GM19035 (cell line): ENCODE measurements at regions not wholly inside any gene's neighbourhood (a gene's known extent, or its start where the extent isn't known, plus 50 kb on each side); places are given as distances from the start of the nearest gene placed in this dataset.

Experiments
- ATAC-seq: cut with Tn5 transposase; IDR thresholded peaks from one replicate; pipeline ENCODE4 v1.9.1; 2021; ENCODE audit not compliant: unreplicated experiment

DNA sequence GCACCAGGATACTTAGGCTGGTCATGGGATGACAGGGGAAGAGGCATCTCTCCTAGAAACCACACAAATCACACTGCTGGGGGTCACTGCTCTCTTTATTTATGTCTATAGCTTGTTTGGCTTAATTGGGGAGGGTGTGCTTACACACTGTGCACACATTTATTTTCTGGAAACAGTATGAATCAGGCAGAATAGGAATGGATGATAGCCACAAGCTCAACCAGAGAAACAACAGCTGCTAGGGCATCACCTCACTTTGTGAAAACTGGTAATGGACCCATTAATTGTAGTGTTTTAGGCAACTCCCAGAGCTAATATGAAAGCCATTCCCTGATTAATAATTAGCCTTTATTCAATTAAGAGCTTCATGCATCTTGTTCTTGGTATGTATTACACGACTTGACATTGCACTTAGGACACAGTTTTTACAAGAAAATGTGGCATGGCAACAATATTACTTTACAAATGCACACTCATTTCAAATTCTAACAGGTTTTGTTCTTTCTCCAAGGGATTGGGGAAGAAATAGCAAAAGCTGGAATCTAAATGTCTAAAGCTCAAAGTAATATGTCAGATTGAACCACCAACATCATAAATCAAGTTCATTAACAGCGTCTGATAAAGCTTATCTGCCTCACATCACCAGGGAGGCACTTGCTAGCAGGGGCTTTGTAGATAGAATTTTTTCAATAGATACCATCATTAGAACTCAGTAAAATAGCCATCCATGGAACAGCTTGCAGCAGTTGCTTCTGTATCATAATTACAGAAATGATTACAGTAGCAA is 361.9 kb upstream of the FSHR start:
- no peak for ATAC-seq

DNA sequence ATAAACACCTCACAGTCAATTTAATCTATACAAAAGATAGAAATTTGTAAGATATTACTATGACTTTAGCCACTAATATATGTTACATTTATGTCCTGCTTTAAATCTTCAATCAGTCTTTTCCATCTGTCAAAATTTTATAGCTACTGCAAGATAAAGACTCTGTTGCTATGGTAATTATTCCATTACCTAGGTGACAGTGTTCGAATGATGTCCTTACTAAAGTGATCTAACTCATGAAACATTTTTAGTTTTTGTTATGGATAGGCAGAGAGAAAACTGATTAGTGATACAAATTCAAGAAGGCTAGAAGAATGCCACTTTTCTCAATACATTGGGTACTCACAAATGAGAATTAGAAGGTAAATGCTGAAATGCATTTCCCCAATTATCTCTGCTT is 359.9 kb upstream of the FSHR start:
- no peak for ATAC-seq

DNA sequence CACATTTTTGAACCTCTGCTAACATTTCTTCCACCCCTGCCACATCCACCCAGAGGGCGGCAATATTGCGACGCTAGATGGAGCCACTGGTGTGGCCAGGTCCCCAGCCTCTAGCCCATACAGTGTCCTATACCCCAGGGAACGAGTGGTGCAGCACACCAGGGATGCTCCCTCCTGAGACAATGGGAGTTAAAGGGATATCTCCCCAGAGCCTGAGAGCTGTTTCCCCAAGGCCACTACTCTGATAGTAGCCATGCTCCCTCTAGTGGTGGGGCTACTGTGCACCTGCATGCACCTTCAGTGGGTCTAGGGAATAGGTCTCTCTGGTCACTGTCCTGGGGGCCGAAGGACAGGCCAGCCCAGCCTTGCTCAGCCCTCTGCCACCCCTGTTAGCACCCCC is 336.4 kb upstream of the FSHR start:
- ATAC-seq: peak; percentile 84

DNA sequence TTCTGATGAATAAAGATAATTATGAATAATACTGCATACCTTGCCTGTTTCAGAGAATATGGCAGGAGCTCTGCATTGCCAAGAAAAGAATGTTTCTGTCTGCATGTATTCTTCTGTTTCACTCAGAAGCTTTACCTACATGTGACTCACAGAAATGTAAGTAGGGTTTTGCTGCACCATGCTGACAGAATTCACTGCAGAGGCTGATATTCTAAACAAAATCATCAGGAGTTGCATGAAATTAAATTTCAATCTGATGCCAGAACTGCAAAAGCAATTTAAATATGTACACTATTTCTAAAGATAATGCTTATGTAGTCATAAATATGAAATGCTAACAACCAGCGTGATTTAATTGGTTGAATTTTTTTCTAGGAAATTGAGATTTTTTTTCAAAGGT is 332.8 kb upstream of the FSHR start:
- ATAC-seq: no peak

DNA sequence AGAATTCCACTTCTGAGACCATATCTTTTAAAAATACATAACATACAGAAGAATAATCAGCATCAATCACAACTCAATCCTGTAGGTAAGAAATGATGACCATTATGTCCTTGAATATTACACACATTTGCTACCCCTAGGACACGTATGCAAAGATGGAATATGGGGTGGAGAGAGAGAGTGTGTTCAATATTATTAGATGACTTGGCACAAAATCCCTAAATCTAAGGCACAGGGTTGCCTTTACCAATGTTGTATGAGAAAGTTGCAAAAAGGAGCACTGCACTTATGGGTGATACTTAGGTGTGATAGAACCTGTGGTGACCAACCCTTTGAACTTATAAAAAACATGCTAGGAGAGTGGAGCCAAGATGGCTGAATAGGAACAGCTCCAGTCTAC is 326.2 kb upstream of the FSHR start:
- no peak for ATAC-seq

DNA sequence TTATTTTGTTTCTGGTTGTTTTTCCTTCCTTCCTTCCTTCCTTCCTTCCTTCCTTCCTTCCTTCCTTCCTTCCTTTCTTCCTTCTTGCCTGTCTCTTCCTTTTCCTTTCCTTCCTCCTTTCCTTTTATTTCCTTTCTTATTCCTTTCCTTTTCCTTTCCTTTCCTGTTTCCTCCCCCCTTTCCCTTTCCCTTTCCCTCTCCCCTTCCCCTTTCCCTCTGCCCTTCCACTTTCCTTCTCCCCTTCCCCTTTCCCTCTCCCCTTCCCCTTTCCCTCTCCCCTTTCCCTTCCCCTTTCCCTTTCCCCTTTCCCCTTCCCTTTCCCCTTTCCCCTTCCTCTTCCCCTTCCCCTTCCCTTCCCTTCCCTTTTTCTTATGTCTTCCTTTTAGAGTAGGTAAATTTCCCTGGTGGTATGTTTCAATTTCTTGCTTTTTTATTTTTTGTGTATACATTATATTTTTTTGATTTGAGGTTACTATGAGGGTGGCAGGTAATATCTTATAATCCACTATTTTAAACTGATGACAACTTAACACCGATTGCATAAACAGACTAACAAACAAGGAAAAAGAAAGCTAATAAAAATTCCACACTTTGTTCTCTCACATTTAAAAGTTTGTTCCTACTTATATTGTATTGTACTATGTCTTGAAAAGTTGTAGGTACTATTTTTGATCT is 311.0 kb upstream of the FSHR start:
- ATAC-seq: no peak

DNA sequence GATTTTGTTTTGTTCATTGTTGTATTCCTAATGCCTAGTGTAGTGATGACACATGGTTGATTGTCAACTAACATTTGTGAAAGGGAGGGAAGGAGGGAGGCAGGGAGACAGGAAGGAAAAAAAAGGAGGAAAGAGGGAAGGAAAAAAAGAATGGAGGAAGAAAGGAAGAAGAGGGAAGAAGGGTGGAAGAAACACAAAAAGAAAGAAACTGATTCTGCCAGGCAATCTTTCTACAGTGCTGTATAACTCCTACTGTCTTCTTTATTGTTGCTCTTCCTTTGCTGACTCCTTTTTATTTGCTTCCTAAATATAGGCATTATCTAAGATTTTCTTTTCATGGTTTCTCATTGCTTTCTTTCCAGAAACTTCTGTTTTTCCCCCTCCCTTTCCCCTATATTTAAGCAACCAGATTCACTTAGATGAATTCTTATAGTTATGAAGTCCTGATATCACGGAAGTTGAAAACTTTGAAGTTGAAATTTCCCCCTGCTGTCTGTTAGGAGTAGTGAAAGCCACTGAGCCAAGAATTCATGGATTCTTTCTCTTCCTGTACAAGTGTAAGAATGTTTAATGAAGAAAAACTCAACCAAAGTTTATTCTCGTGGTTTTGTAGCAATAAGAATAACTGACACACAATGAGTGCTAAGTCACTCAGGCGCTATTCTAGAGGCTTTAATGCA is 305.1 kb upstream of the FSHR start:
- ATAC-seq: no peak

DNA sequence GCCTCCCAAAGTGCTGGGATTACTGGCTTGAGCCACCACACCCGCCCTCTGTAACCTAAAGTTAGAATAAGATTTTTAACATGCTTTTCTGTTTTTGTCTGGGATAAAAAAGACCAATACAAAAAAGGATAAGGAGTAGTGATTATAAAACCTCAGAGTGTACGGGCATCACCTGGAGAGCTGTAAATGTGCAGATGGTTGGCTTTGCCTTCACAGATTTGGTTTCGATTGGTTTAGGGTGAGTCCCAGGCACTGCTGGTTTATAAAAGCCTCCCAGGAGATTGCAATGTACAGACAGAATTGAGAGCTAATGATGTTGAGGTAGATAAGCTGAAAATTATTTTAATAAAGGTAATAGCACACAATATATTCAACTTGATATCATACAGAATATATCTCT is 289.7 kb upstream of the FSHR start:
- ATAC-seq: no peak

DNA sequence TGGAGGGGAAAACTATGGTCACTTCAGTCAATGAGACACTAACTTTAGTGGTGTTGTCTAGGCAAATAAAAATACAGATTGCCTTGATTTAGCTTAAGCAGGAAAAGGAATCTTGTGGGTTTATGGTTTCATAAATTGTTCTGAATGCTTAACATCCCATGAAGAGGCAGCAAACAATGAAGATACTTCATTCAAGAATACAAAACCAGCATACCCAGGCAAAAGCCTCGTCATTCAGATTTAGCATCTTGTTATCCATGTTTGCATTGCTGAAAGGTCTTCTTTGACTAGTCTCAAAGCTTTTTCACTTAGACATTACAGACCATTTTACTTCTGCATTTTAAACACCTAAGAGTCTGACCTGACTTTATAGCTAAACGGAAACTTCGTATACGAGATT is 272.7 kb upstream of the FSHR start:
- ATAC-seq: no peak

DNA sequence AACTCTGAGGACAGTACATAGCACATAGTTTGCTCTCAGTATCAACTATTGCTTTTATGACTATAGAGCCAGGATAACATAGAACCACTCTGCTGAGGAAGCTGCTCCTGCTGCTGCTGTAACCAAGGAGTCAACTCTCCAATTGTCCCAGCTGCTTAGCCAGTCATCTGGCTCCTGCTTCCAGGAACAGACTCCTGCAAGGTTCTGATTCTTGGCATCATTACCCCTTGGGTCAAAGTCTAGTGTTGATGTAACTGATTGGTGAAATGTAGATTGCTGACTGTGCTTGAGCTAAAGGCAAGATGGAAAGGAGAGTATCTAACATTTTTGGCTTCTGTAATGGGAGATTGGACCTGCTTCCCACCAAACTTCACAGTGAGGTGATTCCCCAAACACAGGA is 261.9 kb upstream of the FSHR start:
- no peak for ATAC-seq

DNA sequence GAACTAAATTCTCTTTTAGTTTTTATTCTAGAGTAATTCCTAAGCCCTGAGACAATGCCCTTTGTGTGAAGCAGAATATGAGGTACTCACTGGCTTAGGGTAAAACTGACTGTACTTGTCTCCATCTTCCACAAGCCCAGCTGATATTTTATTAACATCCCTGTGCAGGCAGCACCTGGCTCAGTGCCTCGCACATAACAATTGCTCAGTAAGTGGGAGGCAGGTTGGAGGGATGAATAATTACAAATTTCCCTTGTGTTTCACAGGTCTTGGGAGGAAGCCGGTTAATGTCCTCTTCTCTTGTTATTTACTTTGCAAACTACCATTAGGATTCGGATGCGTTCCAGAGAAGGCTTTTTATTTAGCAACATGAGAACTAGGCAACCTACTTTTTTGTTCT is 249.8 kb upstream of the FSHR start:
- ATAC-seq: no peak

DNA sequence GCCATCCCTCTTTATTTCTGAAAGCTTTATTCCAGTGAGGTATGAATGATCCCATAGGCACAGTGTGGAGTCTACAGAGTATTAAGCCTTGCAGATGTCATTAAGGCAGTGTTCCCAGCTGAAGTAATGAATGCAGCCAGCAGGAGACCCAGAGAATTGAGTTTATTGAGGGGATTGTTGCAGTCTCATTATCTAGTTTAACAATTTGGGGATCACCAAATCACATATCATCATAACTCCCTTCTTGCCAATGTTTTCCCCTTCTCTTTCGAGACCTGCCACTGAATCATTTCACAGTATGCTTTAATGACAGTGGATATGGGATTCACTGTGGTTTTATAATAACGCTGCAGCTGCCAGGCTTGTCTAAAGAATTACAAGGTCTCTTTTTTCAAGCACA is 249.3 kb upstream of the FSHR start:
- no peak for ATAC-seq

DNA sequence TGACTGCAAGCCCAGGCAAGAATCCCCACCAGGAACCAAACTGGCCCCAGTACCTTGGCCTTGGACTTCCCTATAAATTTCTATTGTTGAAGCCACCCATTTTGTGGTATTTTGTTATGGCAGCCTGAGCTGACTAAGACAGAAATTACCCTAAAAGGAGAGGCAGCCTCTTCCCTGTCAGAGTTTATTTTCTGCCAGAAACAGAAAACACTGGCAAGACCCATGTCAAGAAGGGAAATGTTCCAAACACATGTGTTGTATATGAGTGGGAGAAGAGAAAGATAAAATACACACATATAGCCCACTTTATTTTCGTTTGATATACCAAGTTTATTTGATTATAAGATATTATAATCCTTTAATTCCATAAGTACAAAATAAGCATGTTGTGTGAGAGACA is 225.1 kb upstream of the FSHR start:
- no peak for ATAC-seq

DNA sequence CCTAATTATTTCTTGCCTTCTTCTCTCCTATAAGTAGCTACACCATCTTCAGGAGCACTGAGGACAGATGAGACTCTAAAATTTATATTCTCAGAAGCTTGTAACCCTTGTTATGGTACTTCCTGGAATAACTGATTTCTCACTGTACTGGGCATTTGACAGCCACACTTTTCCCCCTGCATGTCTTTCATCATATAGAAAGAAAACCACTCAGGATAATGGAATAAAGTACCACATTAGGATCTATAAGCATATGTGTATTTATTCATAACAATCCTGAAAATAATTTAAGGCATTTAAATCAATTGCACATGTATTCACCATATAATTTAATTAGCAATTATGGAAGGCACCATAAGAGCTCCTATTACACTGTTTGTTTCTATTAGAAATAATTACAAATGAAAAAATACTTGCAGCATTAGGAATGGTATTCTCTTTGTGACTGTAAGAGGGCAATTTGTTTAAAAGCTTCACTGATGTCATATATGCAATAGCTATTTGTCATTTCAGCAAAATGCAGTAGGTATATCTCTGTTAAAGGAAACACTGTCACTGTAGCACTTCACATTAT is 216.9 kb upstream of the FSHR start:
- ATAC-seq: no peak

DNA sequence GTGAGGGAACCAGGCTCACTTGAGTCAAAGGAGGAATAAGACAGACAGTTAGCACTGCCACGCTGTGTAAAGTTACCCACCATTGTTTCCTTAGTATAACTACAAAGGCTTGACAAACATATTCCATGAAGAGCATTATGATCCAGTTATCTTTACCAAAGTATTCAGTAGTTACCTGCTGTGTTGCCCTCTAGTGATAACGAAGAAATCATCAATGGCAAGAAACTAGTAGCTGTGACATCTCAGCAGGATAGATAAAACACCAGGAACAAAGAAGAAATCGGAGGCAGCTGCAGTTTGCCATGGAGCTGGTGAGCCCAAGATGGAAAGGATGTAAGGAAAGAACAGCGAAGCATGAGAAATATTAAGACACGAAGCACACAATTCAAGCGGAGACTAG is 215.3 kb upstream of the FSHR start:
- ATAC-seq: no peak

DNA sequence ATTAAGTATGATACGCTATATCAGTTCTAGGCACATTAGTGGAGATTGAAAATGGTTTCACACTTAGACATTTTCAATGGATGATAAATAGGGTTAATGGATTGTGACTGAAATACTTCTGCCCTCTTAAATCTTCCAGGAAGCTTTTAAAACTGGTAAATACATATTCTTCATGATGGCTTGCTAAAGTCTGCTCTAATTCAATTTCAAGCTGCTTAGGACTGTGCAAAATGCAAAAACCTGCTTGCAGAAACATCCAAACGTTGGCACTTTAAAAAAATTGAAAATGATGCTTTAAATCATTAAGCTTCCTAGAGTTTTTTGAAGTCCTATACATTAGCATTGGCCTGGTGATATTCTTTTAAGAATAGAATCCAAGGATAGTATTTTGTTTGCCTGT is 214.8 kb upstream of the FSHR start:
- ATAC-seq: no peak

DNA sequence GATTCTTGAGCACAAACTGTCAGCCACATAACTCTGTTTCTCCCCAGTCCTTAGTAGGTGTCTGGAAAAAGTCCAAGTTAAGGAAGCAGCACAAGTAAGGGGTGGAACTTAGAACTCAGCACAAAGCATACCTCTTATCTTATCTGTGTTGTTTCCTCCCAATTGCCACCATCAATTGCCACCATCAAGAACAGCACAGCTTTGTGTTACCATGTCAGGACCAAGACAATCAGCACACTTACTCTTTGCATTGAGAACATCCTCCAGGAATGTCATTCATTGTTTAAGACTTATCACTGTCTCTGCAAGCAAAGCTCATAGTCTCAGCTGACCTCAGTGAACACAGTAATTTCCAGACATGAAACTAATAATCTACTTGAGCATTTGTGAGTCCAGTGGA is 212.7 kb upstream of the FSHR start:
- no peak for ATAC-seq

DNA sequence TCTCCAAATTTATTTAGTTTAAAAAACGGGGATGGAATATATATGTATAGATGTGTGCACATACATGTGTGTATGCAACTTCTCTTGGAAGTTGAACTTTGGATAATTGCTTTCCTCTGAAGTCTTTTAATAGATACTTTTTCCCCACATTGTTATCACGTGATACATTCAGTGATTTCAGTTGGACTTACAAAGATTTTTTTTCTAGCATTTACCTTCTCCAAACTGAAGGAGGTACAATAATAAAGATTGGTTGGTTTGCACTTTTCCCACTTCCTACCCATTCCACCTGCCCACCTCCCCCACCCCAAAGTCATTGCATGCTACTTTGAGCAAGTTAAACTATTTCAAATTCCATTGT is 206.1 kb upstream of the FSHR start:
- ATAC-seq: no peak

DNA sequence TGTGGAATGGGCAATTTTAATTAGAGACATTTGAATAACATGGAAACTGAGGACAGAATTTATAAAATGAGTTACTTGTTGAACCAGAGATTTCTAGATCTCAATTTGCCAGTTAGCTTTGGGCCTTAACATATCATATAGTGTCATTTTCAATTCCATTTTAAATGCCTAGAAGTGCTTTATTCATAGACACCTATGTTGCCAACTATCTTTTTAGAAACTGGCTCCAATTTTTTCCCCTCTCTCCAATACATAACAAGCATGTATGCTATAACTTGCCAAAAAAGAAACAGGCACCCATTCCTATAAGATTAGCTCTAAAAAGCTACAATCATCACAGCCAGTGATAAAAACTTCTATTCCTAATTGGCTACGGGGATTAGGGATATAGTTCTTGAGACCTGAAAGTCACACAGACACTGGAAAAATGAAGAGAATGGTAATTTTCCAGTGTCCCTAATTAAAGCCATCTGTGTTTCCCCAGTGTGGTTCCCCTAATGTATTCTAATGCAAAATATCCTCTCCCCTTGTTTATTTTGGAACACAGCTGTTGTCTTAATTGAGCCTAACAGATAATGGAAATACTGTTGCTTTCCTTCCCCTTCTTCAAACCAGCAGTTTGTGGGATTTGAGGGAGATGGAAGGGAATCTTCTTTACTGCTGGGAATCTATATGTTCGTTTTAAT is 205.5 kb upstream of the FSHR start:
- no peak for ATAC-seq

DNA sequence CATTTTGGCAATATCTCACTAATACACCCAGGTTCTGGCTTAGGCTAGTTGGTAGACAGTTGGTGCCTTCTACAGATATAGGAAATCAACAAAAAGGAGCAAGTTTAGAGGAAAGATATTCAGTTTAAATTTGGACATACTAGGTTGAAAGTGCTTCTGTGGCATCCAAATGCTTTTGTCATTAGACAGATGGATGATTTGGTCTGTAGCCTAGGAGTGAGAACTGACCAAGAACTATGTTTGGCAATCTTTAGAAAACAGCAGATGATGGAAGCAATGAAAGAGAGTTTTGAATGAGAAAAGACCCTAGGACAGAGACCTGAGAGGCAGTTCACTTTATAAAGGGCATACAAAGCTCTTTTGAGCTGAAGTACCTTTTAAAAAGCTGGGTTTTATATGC is 201.3 kb upstream of the FSHR start:
- no peak for ATAC-seq

DNA sequence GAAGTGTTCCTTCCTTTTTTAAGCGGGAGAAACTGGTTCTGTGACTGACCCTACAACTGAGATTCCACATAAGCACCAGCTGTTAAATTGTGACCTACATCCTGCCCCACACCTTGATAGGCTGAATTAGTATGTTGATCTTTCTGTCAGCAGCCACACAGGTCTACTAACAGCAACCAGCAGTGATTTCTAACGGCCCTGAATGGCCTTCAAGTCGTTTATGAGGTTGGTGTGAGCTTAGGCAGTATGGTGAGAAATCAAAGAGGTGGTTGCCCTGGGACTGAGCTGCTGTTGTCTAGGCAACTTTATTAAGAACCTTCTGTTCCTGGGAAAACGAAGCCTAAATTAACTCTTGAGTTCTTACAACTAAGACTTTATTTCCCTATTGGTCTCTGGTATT is 197.2 kb upstream of the FSHR start:
- ATAC-seq: no peak

DNA sequence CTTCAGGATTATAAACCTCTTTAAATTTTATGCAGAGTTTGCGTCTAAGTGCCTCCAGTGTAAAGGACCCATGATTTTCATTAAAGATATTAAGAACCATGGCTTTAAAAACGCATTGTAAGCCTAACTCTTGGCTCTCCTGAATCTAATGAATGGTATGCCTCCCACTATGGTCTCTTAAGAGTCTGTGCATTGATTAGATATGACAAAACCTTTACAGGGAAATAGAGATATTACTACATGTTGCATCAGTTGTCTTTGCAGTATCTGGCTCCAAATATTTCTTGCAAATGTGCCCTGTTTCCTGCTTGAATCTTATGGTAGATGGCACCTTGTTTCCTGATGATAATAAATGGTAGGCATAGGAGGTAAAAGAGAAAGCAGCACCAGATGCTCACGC is 189.3 kb upstream of the FSHR start:
- ATAC-seq: no peak
